ENCODE measurements at regions not wholly inside any gene's neighbourhood (a gene's known extent, or its start where the extent isn't known, plus 50 kb on each side); places are given as distances from the start of the nearest gene placed in this dataset.
"Not testable (repeated sequence)": the region's sequence is repeated elsewhere in the genome, so short reads cannot be mapped to it uniquely, and the experiment has no call there.

GRCh38 chr20:60101891-60102281 lies 143.7 kb downstream of the CDH26 start (continued):
- TF ChIP-seq MAZ (IDR thresholded peaks at IDR 0.05; ENCODE audit: borderline replicate concordance, low read depth, low read length): no peak
- TF ChIP-seq USF2 (IDR thresholded peaks at IDR 0.05): no peak
- TF ChIP-seq GATA3 (IDR thresholded peaks at IDR 0.05; ENCODE audit: borderline replicate concordance): no peak

DNA sequence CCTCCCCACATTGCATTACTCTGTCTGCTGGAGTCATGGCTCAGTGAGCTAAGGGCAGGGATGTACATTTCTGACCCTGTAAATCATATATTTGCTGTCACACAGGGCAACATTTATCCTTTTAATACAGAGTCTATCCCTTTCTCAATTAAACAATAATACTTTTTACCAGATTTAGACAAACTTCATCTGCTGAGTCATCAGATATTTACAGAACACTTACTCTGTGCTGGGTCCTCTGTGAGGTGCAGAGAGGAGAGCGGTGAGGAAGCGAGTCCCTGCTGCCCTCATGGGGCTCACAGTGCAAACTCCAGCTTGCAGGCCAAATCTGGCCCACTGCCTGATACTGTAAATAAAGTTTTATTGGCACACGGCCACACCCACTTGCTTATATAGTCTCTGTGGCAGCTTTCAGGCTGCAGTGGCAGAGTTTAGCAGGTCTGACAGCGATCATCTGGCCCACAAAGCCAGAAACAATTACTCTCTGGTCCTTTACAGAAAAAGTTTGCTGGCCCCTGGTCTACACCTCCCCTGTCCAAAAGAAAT lies 144.5 kb downstream of the CDH26 start:
- ATAC-seq: 0 out of 6 replicates have a peak, but pooled peaks of 1 of the 2 experiments have one; percentile 34
- H3K27ac ChIP-seq: no peak overlapping the region
- no peak overlapping the region for H3K4me3 ChIP-seq
- ChIA-PET CTCF (interaction anchor here (1.0 kb wide), 1 partner anchor 18 kb away, joined by 3 read pairs; no protein-coding TSS in a partner anchor), POLR2A (no interaction called here)
- no peak for FAIRE-seq
- no peaks in the 10 kb centered on the region for H3K4me1 ChIP-seq
- TF ChIP-seq MAFK (IDR thresholded peaks at IDR 0.05; ENCODE audit: partially characterized antibody): peak; percentile 97
- TF ChIP-seq BHLHE40 (IDR thresholded peaks at IDR 0.05; ENCODE audit: low read depth, low read length): no peak
- DNase-seq (ENCODE audit: low read depth in 1 of 2, low spot score in 1 of 2): no peak
- no peak overlapping the region for H3K4me2 ChIP-seq
- 34% methylated on average over 4 of the region's 4 CpGs for WGBS (ENCODE audit: missing lambda C conversion rate)
- peaks cover 9% of the 10 kb centered on the region; the same call in 2 of the 3 replicates for H3K9me3 ChIP-seq

DNA sequence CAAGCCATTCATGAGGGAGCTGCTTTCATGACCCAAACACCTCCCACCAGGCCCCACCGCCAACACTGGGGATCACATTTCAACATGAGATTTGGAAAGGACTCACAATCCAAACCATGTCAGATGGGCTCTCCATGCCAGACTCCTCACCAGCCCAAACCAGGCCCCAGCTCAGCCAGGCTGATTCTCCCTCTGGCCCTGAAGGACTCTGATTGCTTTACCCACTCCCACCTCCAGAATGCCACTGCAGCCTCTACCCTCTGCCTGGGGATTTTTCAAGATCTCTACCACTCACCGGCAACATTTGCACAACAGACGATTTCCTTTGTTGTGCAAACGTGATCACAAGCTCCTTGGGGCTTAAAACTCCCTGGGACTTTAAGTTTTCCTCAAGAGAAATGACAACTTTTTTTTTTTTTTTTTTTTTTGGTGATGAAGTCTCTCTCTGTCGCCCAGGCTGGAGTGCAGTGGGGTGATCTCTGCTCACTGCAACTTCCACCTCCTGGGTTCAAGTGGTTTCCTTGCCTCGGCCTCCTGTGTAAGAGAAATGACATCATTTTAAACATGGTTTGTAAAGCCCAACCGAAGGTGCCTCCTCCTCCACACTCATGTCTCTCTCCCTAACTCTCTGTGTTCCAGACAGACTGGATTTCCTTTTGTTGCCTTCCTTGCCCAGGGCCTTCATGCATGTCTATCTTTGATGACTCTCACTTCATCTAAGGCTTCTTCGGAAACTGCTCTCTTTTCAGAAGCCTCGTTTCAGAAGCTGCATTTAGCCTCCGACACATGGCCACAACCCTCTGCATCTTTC lies 147.0 kb downstream of the CDH26 start:
- POLR2A ChIA-PET: no interaction called here

DNA sequence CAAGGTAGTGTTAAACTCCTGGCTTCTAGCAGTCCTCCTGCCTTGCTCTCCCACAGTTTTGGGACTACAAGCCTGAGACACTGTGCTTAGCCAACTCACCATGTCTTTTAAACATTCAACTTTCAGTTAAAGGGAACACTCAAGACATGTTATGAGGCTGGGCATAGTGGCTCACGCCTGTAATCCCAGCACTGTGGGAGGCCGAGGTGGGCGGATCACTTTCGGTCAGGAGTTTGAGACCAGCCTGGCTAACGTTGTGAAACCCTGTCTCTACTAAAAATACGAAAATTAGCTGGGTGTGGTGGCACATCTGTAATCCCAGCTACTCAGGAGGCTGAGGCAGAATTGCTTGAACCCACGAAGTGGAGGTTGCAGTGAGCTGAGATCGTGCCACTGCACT lies 148.0 kb downstream of the CDH26 start:
- POLR2A ChIA-PET; H3K4me3 ChIP-seq; ATAC-seq; DNase-seq (ENCODE audit: low read depth in 1 of 2, low spot score in 1 of 2); H3K9me3 ChIP-seq; FAIRE-seq; H3K27ac ChIP-seq; H3K4me2 ChIP-seq; H3K4me1 ChIP-seq: not testable (repeated sequence)
- CTCF ChIA-PET: interaction anchor here (1.7 kb wide), 1 partner anchor 9 kb away, joined by 4 read pairs; no protein-coding TSS in a partner anchor
- WGBS (ENCODE audit: missing lambda C conversion rate): 37% methylated on average over 7 of the region's 8 CpGs

More for the DNA sequence above, 147.0 kb downstream of the CDH26 start:
- no peak for TF ChIP-seq ZSCAN20 (CRISPR knock-in tag; IDR thresholded peaks at IDR 0.05)
- no peak for TF ChIP-seq RNF2 (IDR thresholded peaks at IDR 0.05; ENCODE audit: borderline replicate concordance, low read depth)
- TF ChIP-seq, protein P1, sequence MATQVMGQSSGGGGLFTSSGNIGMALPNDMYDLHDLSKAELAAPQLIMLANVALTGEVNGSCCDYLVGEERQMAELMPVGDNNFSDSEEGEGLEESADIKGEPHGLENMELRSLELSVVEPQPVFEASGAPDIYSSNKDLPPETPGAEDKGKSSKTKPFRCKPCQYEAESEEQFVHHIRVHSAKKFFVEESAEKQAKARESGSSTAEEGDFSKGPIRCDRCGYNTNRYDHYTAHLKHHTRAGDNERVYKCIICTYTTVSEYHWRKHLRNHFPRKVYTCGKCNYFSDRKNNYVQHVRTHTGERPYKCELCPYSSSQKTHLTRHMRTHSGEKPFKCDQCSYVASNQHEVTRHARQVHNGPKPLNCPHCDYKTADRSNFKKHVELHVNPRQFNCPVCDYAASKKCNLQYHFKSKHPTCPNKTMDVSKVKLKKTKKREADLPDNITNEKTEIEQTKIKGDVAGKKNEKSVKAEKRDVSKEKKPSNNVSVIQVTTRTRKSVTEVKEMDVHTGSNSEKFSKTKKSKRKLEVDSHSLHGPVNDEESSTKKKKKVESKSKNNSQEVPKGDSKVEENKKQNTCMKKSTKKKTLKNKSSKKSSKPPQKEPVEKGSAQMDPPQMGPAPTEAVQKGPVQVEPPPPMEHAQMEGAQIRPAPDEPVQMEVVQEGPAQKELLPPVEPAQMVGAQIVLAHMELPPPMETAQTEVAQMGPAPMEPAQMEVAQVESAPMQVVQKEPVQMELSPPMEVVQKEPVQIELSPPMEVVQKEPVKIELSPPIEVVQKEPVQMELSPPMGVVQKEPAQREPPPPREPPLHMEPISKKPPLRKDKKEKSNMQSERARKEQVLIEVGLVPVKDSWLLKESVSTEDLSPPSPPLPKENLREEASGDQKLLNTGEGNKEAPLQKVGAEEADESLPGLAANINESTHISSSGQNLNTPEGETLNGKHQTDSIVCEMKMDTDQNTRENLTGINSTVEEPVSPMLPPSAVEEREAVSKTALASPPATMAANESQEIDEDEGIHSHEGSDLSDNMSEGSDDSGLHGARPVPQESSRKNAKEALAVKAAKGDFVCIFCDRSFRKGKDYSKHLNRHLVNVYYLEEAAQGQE (IDR thresholded peaks at IDR 0.05): no peak
- DNase-seq (ENCODE audit: low read depth in 1 of 2, low spot score in 1 of 2): no peak
- Histone ChIP-seq H3K4me2 (no peak overlapping the region), H3K9me3 (no peaks in the 10 kb centered on the region), H3K27ac (no peak overlapping the region), H3K4me1 (no peaks in the 10 kb centered on the region), H3K4me3 (no peak overlapping the region)
- CTCF ChIA-PET: interaction anchor here (0.7 to 1.7 kb wide), 2 partner anchors 8 to 27 kb away, joined by 3 to 4 read pairs; no protein-coding TSS in a partner anchor
- 43% methylated on average over 10 of the region's 10 CpGs for WGBS (ENCODE audit: missing lambda C conversion rate)
- no peak for ATAC-seq
- no peak for FAIRE-seq

DNA sequence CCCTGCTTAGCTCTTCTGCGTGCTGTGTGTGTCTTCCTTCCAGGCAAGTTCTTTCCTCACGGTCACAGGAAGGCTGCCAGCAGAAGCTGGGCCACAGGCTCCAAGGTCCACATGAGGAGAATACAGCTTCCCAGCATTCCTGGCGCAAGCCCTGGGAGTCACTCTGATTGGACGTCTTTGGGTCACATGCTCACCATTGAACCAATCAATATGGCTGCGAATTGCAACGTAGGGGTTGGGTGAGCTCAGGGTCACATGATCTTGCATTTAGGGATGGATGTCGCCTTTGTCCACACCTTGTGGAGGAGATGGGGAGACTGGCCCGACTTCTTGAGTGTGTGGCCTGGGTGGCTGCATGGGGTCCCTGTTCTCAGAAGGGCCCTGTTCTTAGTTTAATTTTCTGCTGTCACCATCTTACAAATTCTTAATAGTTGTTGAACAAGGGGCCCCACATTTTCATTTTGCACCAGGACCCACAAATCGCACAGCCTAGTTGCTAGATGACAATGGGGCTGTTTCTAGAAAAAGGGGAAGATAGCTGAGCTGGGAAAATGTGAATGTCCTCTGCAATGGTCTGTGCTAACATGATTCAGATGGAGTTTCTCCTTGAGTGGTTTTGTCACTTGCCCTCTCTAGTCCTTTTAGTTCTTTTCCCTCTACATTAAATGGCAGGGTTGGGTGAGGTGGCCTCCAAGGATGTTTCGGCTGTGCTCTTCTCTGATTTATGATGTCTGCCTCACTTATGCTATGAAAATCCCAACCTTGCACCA lies 149.6 kb downstream of the CDH26 start:
- Histone ChIP-seq H3K27ac (no peak overlapping the region), H3K4me1 (no peaks in the 10 kb centered on the region), H3K4me2 (no peak overlapping the region), H3K9me3 (no peaks in the 10 kb centered on the region), H3K4me3 (no peak overlapping the region)
- WGBS (ENCODE audit: missing lambda C conversion rate): 32% methylated on average over 8 of the region's 10 CpGs
- TF ChIP-seq USF2 (IDR thresholded peaks at IDR 0.05) (peak; percentile 55), ZC3H11A (IDR thresholded peaks at IDR 0.05) (no peak)
- DNase-seq (ENCODE audit: low read depth in 1 of 2, low spot score in 1 of 2): no peak
- POLR2A ChIA-PET: no interaction called here
- FAIRE-seq: no peak
- CTCF ChIA-PET: no interaction called here
- ATAC-seq: no peak
